ENCODE measurements at regions not wholly inside any gene's neighbourhood (a gene's known extent, or its start where the extent isn't known, plus 50 kb on each side); places are given as distances from the start of the nearest gene placed in this dataset.

DNA sequence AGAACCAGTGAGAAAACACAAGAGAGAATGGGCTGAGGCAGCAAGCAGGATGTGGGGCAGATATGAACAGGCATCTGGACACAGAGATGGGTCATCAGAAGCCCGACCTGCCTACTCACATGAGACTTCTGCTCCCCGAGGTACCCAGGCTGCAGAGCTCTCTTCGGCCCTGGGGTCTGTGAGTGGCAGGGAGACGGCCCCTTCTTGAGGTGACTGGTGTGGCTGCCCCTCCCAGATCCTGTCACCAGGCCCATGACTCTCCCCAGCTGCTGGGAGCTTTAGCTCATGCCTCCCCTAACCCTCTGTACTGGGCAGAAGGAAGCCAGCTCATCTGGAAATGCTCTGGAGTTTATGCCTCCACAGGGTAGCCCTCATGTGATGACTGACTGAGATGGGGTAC lies 157.6 kb upstream of the PCBD1 start:
- Histone ChIP-seq H3K36me3 (no peaks in the 10 kb centered on the region), H3K9ac (ENCODE audit: low read depth in 2 of 2, low read length in 2 of 2) (no peak overlapping the region), H3K27ac (no peak overlapping the region), H3K4me3 (no peak overlapping the region), H3K27me3 (no peaks in the 10 kb centered on the region), H3K9me3 (no peaks in the 10 kb centered on the region), H3K4me1 (no peaks in the 10 kb centered on the region)
- no peak for DNase-seq
- intact Hi-C loops (cut with DNase I): no loop called here
- TF ChIP-seq, protein P1, sequence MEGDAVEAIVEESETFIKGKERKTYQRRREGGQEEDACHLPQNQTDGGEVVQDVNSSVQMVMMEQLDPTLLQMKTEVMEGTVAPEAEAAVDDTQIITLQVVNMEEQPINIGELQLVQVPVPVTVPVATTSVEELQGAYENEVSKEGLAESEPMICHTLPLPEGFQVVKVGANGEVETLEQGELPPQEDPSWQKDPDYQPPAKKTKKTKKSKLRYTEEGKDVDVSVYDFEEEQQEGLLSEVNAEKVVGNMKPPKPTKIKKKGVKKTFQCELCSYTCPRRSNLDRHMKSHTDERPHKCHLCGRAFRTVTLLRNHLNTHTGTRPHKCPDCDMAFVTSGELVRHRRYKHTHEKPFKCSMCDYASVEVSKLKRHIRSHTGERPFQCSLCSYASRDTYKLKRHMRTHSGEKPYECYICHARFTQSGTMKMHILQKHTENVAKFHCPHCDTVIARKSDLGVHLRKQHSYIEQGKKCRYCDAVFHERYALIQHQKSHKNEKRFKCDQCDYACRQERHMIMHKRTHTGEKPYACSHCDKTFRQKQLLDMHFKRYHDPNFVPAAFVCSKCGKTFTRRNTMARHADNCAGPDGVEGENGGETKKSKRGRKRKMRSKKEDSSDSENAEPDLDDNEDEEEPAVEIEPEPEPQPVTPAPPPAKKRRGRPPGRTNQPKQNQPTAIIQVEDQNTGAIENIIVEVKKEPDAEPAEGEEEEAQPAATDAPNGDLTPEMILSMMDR (IDR thresholded peaks at IDR 0.05): no peak

DNA sequence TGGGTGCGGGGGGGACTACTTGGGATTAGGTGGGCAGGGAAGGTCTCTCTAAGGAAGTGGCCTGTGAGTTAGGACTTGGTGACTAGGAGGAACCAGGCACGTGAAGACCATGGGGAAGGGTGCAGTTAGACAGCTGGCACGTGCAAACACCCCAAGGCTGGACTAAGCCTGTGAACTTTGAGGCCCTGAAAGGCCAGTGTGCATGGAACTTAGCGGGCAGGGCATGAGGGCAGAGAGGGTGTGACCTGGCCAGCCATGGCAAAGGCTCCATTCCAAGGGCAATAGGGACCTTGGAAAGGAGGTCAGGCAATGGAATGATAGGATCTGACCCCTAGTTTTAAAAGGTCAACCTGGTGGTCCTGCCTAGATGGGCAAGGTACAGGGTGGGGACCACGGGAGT lies 158.4 kb upstream of the PCBD1 start:
- intact Hi-C loops (cut with DNase I): no loop called here
- Histone ChIP-seq H3K9ac (ENCODE audit: low read depth in 2 of 2, low read length in 2 of 2) (no peak overlapping the region), H3K27me3 (no peaks in the 10 kb centered on the region), H3K4me3 (no peak overlapping the region), H3K27ac (no peak overlapping the region), H3K4me1 (no peaks in the 10 kb centered on the region), H3K9me3 (no peaks in the 10 kb centered on the region), H3K36me3 (no peaks in the 10 kb centered on the region)
- no peak for DNase-seq
- TF ChIP-seq, protein P1 (IDR thresholded peaks at IDR 0.05): no peak

DNA sequence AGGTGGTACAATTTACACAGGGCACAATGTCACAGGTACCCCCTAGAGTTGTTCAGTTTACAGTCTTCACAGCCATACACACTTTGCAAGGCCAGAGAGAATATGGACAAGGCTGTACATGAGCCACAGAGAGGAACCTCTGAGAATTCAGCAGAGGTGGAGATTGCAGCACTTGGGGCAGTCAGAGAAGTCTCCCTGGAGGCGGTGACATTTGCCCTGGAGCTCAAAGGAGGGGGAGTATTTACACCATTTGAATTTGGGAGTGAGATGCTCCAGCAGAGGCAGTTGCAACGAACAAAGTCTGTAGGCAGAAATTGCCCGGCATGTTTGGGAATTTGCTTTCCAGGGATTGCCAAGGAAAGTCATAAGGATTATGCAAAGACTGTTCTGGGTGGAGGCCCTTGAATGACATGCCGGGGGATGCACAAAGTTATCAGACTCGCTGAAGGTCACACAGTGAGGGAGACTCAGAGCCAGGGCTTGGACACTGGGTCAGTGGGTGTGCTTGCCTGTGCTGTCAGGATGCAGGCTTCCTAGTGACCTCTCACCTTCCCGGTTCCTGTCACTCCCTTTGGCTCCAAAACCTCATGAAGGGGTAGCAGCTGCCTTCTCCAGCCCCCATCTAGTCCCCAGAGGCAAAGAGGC lies 160.7 kb upstream of the PCBD1 start:
- H3K9me3 ChIP-seq: no peaks in the 10 kb centered on the region
- H3K4me1 ChIP-seq: no peaks in the 10 kb centered on the region
- no peak for DNase-seq
- H3K9ac ChIP-seq (ENCODE audit: low read depth in 2 of 2, low read length in 2 of 2): no peak overlapping the region
- intact Hi-C loops (cut with DNase I): no loop called here
- H3K4me3 ChIP-seq: no peak overlapping the region
- no peak overlapping the region for H3K27ac ChIP-seq
- H3K36me3 ChIP-seq: no peaks in the 10 kb centered on the region
- TF ChIP-seq, protein P1 (IDR thresholded peaks at IDR 0.05): no peak
- no peaks in the 10 kb centered on the region for H3K27me3 ChIP-seq

DNA sequence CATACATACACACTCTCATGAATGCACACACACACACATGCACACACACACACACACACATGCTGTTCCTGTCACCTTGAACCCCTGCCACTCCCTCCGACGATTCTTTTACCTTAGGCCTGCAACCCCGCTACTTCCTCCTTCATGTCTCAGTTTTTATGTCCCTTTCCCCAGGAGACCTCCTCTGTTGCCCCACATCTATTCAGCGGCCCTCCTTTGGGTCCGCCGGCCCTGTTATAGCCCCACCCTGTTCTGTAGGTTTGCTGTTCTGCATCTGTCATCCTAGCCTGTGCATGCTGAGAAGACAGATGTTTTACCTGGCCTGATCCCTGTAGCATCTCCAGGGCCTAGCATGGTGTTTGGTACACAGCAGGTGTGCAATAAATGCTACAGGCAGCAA lies 161.6 kb upstream of the PCBD1 start:
- no peaks in the 10 kb centered on the region for H3K27me3 ChIP-seq
- H3K36me3 ChIP-seq: no peaks in the 10 kb centered on the region
- TF ChIP-seq, protein P1 (IDR thresholded peaks at IDR 0.05): no peak
- H3K9ac ChIP-seq (ENCODE audit: low read depth in 2 of 2, low read length in 2 of 2): no peak overlapping the region
- H3K9me3 ChIP-seq: no peaks in the 10 kb centered on the region
- intact Hi-C loops (cut with DNase I): no loop called here
- no peak for DNase-seq
- no peak overlapping the region for H3K27ac ChIP-seq
- no peak overlapping the region for H3K4me3 ChIP-seq
- H3K4me1 ChIP-seq: no peaks in the 10 kb centered on the region

DNA sequence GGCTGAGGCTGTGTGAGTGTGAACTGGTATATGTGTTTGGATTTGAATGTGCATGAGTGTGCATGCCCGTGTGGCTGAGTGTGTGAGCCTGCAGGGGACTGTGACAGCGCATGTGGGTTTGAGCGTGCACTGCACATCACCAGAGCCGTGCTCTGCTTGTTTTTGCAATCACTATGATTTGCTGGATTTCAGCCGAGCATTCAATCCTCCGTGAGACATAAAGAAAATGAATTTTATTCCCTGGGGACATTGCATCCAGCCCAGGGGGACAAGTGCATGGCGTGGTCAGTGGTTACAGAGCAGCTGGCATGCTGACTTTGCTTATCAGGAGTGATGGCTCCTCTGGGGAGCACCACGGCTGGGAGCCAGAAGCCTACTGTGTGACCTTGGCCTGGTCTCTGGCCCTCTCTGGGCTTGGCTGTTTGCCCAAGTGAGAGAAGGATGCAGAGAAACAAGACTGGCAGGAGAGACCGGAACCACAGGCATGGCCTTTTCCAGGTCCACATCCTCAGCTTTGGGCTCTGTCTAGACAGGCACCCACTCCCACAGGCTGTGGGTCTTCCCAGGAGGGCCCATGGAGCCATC lies 160.2 kb upstream of the UNC5B start:
- H3K4me1 ChIP-seq: no peaks in the 10 kb centered on the region
- DNase-seq: no peak
- no peaks in the 10 kb centered on the region for H3K27me3 ChIP-seq
- H3K9ac ChIP-seq (ENCODE audit: low read depth in 2 of 2, low read length in 2 of 2): no peak overlapping the region
- TF ChIP-seq, protein P1 (IDR thresholded peaks at IDR 0.05): no peak
- no peak overlapping the region for H3K27ac ChIP-seq
- intact Hi-C loops (cut with DNase I): no loop called here
- H3K4me3 ChIP-seq: no peak overlapping the region
- H3K36me3 ChIP-seq: no peaks in the 10 kb centered on the region
- no peaks in the 10 kb centered on the region for H3K9me3 ChIP-seq

Data from colonic mucosa (tissue), 4 donors.